GM23248 (cell line): ENCODE measurements at regions not wholly inside any gene's neighbourhood (a gene's known extent, or its start where the extent isn't known, plus 50 kb on each side); places are given as distances from the start of the nearest gene placed in this dataset.

Experiments
- EZH2 ChIP-seq: fragments of 200-600 bp; sonication (generic); IDR thresholded peaks from 2 replicates; pipeline ENCODE4 v1.6.1; 2018; ENCODE audit warnings: antibody characterized with exemption, mild to moderate bottlenecking; ENCODE audit not compliant: insufficient read depth, poor library complexity, severe bottlenecking
- EZH2phosphoT487 ChIP-seq: fragments of 200-600 bp; sonication (generic); IDR thresholded peaks from 2 replicates; pipeline ENCODE4 v1.6.1; 2018; ENCODE audit warnings: antibody characterized with exemption, moderate library complexity, mild to moderate bottlenecking, low read depth; ENCODE audit not compliant: insufficient read depth

- TF ChIP-seq EZH2 = no peak
- no peak for TF ChIP-seq EZH2phosphoT487
These were observed 421.0 kb downstream of the TXNL1 start for GRCh38 chr18:56217406-56217805.
